ENCODE measurements at regions not wholly inside any gene's neighbourhood (a gene's known extent, or its start where the extent isn't known, plus 50 kb on each side); places are given as distances from the start of the nearest gene placed in this dataset.
A peak's percentile ranks its signal among the peaks of the same experiment; 100 is the strongest.

- no peaks in the 10 kb centered on the region for H3K9me3 Mint-ChIP-seq
- ChIA-PET POLR2A (no interaction called here), CTCF (no interaction called here)
- peaks cover 1% of the 10 kb centered on the region for H3K27me3 Mint-ChIP-seq
- no peak overlapping the region for H3K4me3 Mint-ChIP-seq
- DNase-seq (no peak), ATAC-seq (no peak)
- no peaks in the 10 kb centered on the region for H3K36me3 Mint-ChIP-seq (ENCODE audit: low read depth)
- H3K27ac Mint-ChIP-seq: no peak overlapping the region
- intact Hi-C loops (cut with micrococcal nuclease): no loop called here
- peaks cover 3% of the 10 kb centered on the region for H3K4me1 Mint-ChIP-seq (ENCODE audit: low read depth)
- no peak for TF ChIP-seq CTCF (IDR thresholded peaks at IDR 0.05)
These were observed 255.2 kb upstream of the CD180 start for GRCh38 chr5:67451640-67452279.

DNA sequence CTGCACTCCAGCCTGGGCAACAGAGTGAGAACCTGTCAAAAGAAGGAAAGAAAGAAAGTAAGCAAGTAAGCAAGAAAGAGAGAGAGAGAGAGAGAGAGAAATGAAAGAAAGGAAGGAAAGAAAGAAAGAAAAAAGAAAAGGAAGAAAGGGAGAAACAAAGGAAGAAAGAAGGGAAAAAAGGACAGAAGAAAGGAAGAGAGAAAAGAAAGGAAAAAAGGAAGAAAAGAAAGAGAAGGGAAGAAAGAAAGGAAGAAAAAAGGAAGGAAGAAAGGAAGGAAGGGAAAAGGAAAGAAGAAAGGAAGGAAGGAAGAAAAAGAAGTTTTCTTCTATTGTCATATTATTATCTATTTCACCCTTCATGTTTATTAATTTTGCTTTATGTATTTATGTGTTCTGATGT, 251.1 kb upstream of the CD180 start:
- no peak overlapping the region for H3K27ac Mint-ChIP-seq
- no peak for DNase-seq
- POLR2A ChIA-PET: interaction anchor here (0.6 kb wide), 1 partner anchor 32 kb away, joined by 3 read pairs; no protein-coding TSS in a partner anchor
- ATAC-seq: no peak
- CTCF ChIA-PET: no interaction called here
- H3K36me3 Mint-ChIP-seq (ENCODE audit: low read depth): no peaks in the 10 kb centered on the region
- intact Hi-C loops (cut with micrococcal nuclease): no loop called here
- no peaks in the 10 kb centered on the region for H3K4me1 Mint-ChIP-seq (ENCODE audit: low read depth)
- peaks cover 1% of the 10 kb centered on the region for H3K27me3 Mint-ChIP-seq
- no peak overlapping the region for H3K4me3 Mint-ChIP-seq
- peak; percentile 30 for TF ChIP-seq CTCF (IDR thresholded peaks at IDR 0.05)
- H3K9me3 Mint-ChIP-seq: no peaks in the 10 kb centered on the region

GRCh38 chr5:67437905-67438845, 241.6 kb upstream of the CD180 start:
- TF ChIP-seq CTCF (IDR thresholded peaks at IDR 0.05): no peak
- ChIA-PET POLR2A (no interaction called here), CTCF (interaction anchor here (1.4 kb wide), 1 partner anchor 11 kb away, joined by 4 read pairs; no protein-coding TSS in a partner anchor)
- no peak overlapping the region for H3K27ac Mint-ChIP-seq
- no peaks in the 10 kb centered on the region for H3K9me3 Mint-ChIP-seq
- intact Hi-C loops (cut with micrococcal nuclease): no loop called here
- ATAC-seq (no peak), DNase-seq (no peak)
- no peaks in the 10 kb centered on the region for H3K4me1 Mint-ChIP-seq (ENCODE audit: low read depth)
- H3K4me3 Mint-ChIP-seq: no peak overlapping the region
- H3K36me3 Mint-ChIP-seq (ENCODE audit: low read depth): no peaks in the 10 kb centered on the region
- no peaks in the 10 kb centered on the region for H3K27me3 Mint-ChIP-seq

- no peak for ATAC-seq
- DNase-seq: no peak
- intact Hi-C loops (cut with micrococcal nuclease): no loop called here
- no peaks in the 10 kb centered on the region for H3K27me3 Mint-ChIP-seq
- ChIA-PET CTCF (interaction anchor here (0.6 to 1.4 kb wide), 2 partner anchors 15 to 794 kb away, joined by 3 read pairs; no protein-coding TSS in a partner anchor), POLR2A (no interaction called here)
- H3K36me3 Mint-ChIP-seq (ENCODE audit: low read depth): no peaks in the 10 kb centered on the region
- H3K9me3 Mint-ChIP-seq: no peaks in the 10 kb centered on the region
- no peak overlapping the region for H3K27ac Mint-ChIP-seq
- TF ChIP-seq CTCF (IDR thresholded peaks at IDR 0.05): no peak
- no peaks in the 10 kb centered on the region for H3K4me1 Mint-ChIP-seq (ENCODE audit: low read depth)
- no peak overlapping the region for H3K4me3 Mint-ChIP-seq
These were observed 238.4 kb upstream of the CD180 start for GRCh38 chr5:67435032-67435431.

GRCh38 chr5:67434466-67434865, 237.9 kb upstream of the CD180 start:
- no peak for TF ChIP-seq CTCF (IDR thresholded peaks at IDR 0.05)
- Mint-ChIP-seq H3K27me3 (no peaks in the 10 kb centered on the region), H3K27ac (no peak overlapping the region), H3K4me3 (no peak overlapping the region), H3K4me1 (ENCODE audit: low read depth) (no peaks in the 10 kb centered on the region), H3K9me3 (no peaks in the 10 kb centered on the region), H3K36me3 (ENCODE audit: low read depth) (no peaks in the 10 kb centered on the region)
- ChIA-PET POLR2A (no interaction called here), CTCF (interaction anchor here (1.4 kb wide), 1 partner anchor 15 kb away, joined by 3 read pairs; no protein-coding TSS in a partner anchor)
- DNase-seq: no peak
- no peak for ATAC-seq
- intact Hi-C loops (cut with micrococcal nuclease): no loop called here
